ENCODE measurements at regions not wholly inside any gene's neighbourhood (a gene's known extent, or its start where the extent isn't known, plus 50 kb on each side); places are given as distances from the start of the nearest gene placed in this dataset.

DNA sequence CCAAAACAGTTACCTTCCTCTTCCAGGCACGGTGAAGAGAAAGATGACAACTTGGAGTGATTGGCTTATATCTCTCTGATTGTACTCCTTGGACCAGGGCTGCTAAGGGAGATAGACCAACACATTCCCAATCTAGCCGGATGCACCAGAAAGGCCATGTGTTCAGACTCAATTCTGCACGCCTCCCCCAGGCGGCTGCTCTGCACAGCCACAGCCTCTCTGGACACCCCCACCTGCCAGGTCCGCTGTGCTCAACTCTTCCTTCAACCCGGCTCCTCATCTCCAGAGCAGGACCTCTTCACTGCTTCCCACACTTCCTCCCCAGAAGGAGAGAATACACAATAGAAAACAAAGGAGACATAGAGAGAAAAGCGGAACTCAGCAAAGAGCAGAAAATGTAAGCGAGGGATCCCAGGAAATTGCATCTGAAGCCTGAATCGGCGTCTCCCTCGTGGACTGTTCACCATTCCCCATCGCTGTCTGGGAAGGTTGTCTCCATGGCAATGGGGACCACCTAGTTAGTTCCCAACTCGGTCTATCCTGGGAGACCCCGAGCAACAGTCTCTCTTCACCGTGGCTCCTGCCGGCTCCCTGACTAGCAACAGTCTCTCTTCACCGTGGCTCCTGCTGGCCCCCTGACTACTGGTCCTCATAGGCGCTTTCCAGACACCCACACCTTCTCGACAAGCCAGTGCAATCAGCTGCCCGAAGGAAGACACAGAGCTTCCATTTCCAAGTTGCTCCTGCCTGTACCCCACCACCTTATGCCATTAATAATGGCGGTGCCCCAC lies 361.7 kb upstream of the MYT1L start:
- no peak for DNase-seq (ENCODE audit: low spot score)

DNA sequence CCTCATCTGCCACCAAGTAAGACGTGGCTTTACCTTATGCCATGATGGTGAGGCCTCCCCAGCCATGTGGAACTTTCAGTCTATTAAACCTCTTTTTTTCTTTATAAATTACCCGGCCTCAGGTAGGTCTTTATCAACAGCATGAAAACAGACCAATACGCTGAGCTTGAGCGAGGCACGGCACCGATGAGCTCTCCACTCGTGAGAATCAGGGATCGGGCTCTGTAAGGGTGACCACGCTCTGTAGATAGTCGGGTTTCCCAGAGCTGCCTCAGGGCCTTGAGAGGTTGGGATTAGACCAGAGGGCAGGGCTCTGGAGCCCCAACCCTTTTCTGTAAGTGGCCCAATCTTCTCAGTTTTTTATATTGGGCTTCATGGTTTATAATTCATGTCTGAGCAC lies 360.3 kb upstream of the MYT1L start:
- no peak for DNase-seq (ENCODE audit: low spot score)

GRCh38 chr2:2690985-2691384 lies 359.9 kb upstream of the MYT1L start:
- no peak for DNase-seq (ENCODE audit: low spot score)

- no peak for DNase-seq (ENCODE audit: low spot score)
Measured at GRCh38 chr2:2689306-2689705, 358.2 kb upstream of the MYT1L start.

DNA sequence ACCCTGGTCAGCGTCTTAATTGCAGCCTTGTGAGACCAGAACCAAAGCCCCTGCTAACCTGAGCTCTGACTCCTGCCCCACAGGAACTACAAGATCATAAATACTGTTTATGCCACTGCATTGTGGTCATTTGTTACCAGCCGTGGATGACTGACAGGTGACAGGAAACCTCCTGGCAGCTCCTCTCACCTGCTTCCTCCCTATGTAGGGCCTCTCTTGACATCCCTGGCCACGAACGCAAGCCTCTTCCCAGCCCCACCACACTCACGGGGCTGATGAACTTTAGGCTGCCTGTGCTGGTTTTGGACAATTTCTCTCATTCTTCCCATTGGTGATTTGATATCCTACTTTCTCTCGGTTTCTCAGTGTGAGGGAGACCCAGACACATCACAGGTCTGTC lies 357.2 kb upstream of the MYT1L start:
- DNase-seq (ENCODE audit: low spot score): no peak

- no peak for DNase-seq (ENCODE audit: low spot score)
Measured at GRCh38 chr2:2687745-2688144, 356.7 kb upstream of the MYT1L start.

DNA sequence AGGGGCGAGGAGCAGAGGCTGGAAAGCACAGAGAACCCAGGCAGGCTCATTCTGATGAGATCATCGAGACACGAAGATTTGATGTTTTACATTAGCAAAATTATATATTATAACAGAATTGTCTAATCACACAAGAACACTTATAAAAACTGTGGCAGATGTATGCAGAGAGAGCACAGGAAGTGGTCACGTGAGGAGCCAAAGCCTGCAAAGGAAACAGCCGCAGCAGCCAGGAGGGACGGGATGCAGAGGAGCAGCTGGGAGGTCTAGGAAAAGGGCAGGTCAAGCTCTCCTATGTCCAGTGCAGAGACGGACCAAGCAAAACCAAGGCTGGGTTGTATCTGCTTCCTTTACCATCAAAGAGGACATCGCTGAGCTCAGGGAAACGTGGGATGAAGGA lies 355.1 kb upstream of the MYT1L start:
- DNase-seq (ENCODE audit: low spot score): no peak

DNA sequence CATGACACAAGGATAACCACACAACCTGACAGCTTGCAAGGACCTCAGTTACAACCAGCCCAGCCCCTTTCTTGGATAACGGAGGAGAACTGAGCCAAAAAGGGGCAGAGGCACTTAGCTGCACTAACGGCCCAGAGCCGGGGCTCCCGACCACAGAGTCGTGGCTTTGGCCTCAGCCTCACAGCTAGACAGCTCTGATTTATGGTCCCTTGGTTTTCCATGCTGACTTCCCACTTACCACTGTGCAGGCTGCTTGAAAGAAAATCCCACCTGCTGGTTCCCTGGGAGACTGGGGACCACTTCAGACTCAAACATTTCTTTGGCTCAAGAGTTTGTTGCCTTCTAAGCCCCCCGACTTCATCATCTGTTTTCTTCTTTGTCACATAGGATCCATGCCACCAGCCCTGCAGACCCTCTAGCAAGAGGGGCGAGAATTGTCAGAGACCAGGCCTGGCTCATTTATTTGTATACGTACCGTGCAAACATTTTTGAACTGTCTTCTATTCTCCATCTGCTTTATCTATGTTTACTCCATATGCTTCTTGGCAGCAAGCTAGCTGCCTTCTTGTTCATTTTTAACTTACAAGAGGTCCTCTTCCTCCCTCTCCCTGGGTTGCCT lies 352.6 kb upstream of the MYT1L start:
- no peak for DNase-seq (ENCODE audit: low spot score)

DNA sequence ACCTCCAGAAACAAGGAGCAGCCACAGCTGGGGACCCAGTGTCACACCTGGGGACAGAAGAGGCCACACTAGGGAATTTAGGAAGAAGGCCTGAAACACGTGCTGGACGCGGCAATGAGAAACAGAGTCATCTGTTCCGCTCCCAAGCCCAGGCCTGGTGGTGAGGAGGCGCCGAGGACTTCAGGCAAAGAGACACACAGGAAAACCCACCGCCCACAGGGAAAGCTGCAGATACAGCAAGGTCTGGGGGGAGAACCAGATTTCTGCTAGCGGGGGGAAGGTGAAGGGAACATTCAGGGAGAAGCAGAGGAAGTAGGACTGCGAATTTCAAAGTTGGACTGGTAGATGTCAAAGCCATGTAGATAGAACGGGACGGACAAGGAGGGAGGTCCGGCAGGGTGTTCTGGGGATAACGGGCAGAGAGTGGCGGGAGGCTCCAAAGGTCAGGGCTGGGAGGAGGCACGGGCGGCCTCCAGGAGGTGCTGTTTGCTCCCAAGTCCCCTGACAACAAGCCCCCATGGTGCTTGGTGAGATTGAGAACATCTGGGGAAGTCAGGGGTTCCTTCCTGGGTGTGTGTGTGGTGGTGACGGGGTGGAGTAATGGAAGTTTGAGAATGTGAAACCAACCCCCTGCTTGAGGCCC lies 351.7 kb upstream of the MYT1L start:
- DNase-seq (ENCODE audit: low spot score): no peak

- DNase-seq (ENCODE audit: low spot score): no peak
Measured at GRCh38 chr2:2681711-2682251, 350.7 kb upstream of the MYT1L start.

DNA sequence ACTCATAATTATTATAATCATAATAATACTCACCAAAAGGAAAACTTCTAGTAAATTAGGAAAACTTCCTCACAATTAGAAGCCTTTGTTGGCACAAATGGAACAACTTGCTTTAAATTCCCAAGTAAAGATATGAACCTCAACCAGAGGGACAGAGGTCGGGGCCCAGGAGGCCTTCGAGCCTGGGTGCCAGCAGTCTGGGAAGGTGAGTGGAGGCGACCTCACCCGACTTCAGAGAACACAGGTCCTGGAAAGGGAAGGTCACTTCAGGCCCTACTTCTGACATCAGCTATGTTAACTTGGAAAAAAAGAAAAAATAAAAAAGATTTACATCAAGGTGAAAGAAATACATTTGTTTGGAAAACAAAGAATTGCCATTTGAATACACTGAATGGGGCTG lies 350.0 kb upstream of the MYT1L start:
- no peak for DNase-seq (ENCODE audit: low spot score)

DNA sequence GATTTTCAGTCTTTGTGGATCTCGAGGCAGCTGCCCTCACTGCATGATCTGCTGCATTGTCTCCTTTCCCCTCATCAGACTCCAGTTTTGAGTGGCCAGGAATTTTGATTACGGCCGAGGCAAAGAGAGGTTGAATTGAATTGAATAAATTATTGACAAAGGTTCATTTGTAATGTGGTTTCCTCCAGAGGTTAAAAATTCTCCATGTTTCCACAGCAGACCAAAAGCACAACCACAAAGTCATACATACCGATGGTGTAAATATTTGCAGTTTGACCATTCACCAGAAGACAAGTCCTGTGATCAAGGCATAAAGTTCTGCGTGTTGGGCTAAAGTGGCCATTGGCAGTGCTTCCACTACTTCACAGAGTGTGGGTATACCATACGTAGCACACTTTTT lies 343.8 kb upstream of the MYT1L start:
- DNase-seq (ENCODE audit: low spot score): no peak

DNA sequence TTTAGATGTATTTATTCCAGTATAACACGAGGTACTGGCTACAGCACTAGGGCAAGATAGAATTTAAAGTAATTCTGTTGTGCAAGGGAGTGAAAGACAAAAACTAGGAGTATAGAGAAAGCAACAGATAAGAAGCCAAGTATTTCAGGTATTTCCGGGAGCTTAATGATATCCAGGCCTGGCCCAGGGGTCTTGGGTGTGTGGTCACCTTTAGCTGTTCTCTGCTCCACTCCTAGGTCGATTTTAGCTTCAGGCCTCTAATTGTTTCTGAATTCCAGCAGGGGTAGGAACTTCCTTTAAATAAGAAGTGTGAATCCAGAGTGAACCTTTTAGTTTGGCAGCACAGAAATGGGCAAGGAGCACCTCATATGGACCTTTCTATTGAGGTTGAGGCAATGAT lies 342.3 kb upstream of the MYT1L start:
- DNase-seq (ENCODE audit: low spot score): no peak

DNA sequence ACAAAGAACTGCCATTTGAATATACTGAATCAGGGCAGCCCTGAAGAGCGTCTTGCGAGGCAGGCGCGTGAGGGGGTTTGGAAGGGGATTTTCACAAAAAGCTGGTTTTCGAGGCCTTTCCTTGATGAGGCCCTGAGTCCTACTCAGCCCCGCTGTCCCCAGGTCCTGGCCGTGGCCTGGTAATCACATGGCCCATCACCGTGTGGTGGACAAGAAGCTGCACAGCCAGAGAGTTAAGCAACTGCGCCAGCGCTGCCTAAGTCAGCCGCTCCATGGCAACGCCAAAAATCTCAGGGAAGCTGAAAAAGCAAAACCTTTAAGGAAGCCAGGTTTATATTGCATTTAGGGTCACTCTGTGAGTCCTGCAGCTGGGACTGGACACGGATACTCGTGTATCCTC lies 341.2 kb upstream of the MYT1L start:
- DNase-seq (ENCODE audit: low spot score): no peak

GRCh38 chr2:2671826-2672225 lies 340.8 kb upstream of the MYT1L start:
- no peak for DNase-seq (ENCODE audit: low spot score)

DNA sequence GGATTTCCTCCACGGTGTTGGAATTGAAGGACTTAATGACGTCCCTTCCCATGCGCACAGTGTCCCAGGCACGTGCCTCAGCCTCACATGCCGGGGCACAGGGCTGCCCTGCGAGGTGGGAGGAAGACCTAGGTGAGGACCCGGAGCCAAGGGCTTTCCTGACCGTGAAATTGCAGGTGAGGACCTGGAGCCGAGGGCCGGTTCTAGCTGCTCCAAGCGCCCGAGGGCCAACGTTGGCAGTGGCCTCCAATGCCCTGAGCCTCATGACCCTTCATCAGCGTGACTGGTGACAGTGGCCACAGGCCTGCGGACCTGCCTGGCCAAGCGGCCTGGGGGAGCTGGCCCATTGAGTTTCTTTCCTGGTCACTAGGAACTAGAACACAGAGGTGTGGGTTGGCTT lies 338.2 kb upstream of the MYT1L start:
- DNase-seq (ENCODE audit: low spot score): no peak

DNA sequence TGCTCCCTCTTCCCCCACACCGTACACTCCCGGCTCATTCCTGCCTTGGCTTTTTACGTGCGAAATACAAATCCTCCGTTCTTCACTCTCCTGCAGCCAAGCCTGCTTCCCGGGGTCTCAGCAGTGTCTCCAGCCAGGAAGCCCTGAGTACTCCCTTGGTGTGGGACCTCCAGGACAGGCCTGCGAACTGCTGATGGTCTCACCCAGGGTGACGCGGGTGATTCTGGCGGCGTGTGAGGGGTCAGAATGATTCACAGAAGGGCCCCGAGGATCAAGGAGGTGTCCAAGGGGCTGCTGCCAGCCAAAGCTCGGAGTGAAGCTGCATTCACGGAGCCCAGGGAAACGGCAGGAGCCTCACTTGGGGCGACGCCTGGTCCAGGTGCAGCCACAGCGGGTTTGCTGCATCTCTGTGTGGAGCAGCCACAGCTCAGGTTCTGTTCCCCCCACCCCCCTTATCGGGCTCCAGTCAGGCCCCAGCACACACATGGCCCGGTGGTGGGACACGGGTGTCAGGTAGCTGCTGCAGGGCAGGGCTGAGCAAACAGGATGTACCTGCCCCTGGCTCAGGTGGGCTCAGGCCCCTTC lies 337.7 kb upstream of the MYT1L start:
- no peak for DNase-seq (ENCODE audit: low spot score)

GRCh38 chr2:2667690-2668089 lies 336.6 kb upstream of the MYT1L start:
- DNase-seq (ENCODE audit: low spot score): no peak

DNA sequence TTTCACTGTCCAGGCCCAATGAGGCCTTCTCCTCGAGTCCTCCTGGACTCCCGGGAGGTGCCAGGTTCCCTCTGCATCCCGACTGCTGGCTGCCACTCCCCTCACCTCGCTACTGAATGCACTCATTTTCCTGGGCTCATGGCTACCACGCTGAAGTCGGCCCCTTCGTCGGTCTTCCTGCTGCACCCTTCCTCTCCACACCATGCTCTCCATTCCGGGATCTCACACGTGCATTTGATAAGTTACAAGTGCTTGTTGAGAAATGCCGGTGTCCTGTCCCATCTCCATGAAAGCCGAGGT lies 334.7 kb upstream of the MYT1L start:
- DNase-seq (ENCODE audit: low spot score): no peak

DNA sequence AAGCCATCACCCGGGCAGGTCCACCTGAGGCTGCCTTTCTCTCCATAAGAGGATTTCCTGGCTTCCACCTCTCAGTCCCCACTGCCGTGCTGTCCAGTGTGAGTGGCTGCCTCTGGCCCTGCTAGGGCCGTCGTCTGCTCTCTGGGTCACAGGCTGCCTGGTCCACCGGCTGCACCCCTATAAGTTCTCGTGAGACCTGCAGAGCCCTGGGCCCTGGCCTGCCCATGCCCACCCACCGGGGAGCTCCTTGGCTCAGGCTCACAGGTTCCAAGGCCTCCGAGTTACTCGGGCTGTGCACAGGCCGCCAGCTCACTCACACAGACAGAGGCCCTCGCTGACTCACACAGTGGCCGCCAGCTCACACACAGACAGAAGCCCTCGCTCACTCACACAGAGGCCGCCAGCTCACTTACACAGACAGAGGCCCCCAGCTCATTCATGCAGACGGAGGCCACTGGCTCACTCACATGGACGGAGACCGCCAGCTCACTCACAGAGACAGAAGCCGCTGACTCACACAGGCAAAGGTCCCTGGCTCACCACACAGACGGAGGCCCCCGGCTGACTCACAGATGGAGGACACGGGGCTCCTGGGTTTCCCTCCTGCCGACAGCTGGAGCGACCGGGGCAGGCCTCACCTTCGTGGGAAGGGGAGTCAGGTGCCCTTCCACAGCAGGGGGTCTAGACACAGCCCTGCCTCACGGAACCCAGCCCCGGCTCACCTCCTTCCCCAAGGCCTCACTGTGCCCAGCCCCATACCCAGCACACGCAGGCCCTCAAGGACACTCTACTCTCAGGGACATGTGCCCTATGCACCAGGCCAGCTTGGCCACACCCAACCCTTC lies 334.1 kb upstream of the MYT1L start:
- no peak for DNase-seq (ENCODE audit: low spot score)

- no peak for DNase-seq (ENCODE audit: low spot score)
Measured at GRCh38 chr2:2663401-2664036, 332.4 kb upstream of the MYT1L start.

Data from iPS-NIHi11 (cell line).